ENCODE measurements at regions not wholly inside any gene's neighbourhood (a gene's known extent, or its start where the extent isn't known, plus 50 kb on each side); places are given as distances from the start of the nearest gene placed in this dataset.
"Not testable (repeated sequence)": the region's sequence is repeated elsewhere in the genome, so short reads cannot be mapped to it uniquely, and the experiment has no call there.

- no peak for DNase-seq (ENCODE audit: low read depth in 2 of 2)
These were observed 785.7 kb downstream of the CCDC85A start for GRCh38 chr2:56969513-56969912.

DNA sequence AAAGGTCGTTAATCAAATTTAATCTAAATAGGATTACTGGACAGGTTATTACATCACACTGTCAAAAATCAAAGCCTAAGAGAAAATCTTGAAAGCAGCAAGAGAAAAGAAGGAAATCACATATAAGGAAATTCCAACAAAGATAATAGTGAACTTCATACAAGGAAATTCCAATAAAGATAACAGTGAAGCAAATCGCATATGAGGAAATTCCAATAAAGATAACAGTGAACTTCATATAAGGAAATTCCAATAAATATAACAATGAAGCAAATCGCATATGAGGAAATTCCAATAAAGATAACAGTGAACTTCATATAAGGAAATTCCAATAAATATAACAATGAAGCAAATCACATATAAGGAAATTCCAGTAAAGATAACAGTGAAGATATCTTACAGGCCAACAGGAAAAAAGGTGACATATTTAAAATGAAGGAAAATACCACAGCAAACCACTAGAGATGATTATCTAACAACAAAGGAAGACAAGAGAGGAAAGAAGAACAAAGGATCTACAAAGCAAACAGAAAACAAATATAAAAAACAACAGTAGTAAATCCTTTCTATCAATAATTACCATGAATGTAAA lies 787.7 kb downstream of the CCDC85A start:
- DNase-seq (ENCODE audit: low read depth in 2 of 2), result no peak

DNA sequence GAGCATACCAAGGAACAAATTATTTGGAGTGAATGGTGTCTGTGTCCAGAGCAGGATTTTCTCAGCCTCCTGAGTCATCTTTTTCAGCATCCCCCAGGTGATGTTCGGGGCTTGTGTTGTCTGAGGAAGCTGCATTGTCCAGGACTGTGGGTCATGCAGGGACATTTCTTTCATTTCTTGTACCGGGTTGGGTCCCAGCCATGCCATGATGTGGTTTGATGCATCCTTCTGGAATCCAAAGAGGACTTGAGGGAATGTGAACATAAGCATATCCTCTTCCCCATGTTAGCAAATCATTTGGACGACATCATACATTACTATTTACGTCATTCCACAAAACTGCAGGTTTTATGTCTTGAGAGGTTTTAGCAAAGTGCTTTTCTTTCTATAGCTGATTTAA lies 797.8 kb downstream of the CCDC85A start:
- DNase-seq (ENCODE audit: low read depth in 2 of 2), result no peak

DNA sequence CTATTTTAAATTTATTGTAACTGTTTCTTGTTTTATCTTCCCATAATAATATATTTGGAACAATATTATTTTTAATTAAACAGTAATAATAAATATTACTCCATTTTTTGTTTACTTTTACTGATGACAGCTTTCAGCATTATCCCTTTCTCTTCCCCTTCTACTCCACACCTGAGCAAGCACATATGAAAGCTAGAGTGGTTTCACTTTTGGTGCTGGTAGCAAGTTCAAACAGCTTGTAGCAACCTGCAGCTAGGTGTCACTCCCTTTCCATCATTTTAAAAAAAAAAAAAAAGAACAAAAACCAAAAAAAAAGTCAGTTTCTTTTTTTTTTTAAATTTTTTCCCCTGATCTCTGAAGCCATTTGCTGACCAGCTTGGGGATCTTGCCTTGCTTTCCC lies 801.8 kb downstream of the CCDC85A start:
- no peak for DNase-seq (ENCODE audit: low read depth in 2 of 2)

GRCh38 chr2:57022496-57022895 lies 838.7 kb downstream of the CCDC85A start:
- DNase-seq (ENCODE audit: low read depth in 2 of 2), result no peak

- no peak for DNase-seq (ENCODE audit: low read depth in 2 of 2)
These were observed 861.3 kb downstream of the CCDC85A start for GRCh38 chr2:57044931-57045635.

GRCh38 chr2:57049273-57049672 lies 865.5 kb downstream of the CCDC85A start:
- DNase-seq (ENCODE audit: low read depth in 2 of 2), result no peak

GRCh38 chr2:57050007-57050406 lies 866.2 kb downstream of the CCDC85A start:
- DNase-seq (ENCODE audit: low read depth in 2 of 2), result no peak

DNA sequence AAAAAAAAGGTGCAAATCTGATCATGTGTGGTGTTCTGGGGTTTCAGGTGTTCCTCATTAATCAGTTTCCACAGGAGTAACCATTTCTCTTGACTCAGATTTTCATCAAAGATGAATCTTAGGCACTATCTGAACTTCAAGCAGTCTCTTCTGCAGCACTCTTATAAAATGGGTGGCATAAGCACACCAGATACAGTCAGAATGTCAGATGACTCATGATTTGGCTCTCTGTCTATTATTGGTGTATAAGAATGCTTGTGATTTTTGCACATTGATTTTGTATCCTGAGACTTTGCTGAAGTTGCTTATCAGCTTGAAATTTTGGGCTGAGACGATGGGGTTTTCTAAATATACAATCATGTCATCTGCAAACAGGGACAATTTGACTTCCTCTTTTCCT lies 882.5 kb downstream of the CCDC85A start:
- DNase-seq (ENCODE audit: low read depth in 2 of 2), result not testable (repeated sequence)

DNA sequence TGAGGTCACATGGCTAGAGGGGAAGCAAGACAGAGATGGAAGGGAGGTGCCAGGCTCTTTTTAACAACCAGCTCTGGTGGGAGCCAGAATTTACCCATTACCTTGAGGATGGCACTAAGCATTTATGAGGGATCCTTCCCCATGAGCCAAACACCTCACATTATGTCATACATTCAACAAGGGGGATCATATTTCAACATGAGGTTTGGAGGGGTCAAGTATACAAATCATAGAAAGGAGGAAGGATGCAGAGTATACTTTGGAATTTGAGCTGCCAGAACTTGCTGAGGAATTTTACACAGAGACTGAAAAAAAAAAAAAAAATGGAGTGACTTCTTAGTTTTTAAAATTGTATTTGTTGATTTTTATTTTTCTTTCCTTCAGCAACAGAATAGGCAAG lies 891.4 kb downstream of the CCDC85A start:
- DNase-seq (ENCODE audit: low read depth in 2 of 2), result no peak

DNA sequence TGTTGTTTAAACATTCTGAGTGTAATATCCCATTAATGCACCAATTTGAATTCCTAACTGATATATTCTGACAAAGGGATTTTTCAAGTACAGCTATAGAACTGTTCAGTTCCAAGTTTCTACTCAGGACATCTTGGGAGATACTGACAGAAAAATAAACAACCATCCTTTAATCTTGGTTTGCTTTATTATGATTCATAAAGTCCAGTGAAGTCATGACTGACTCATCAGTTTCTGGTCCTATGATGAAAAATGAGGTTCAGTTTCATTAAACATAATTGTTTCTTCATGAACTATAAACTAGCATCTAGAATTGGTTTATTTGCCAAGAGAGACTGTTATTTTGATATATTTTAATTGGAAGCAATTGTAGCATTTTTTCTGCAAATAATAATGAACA lies 896.2 kb downstream of the CCDC85A start:
- DNase-seq (ENCODE audit: low read depth in 2 of 2), result no peak

GRCh38 chr2:57084697-57085281 lies 901.0 kb downstream of the CCDC85A start:
- no peak for DNase-seq (ENCODE audit: low read depth in 2 of 2)

- DNase-seq (ENCODE audit: low read depth in 2 of 2), result no peak
These were observed 909.2 kb downstream of the CCDC85A start for GRCh38 chr2:57093020-57093419.

GRCh38 chr2:57097855-57098254 lies 914.1 kb downstream of the CCDC85A start:
- DNase-seq (ENCODE audit: low read depth in 2 of 2), result no peak

DNA sequence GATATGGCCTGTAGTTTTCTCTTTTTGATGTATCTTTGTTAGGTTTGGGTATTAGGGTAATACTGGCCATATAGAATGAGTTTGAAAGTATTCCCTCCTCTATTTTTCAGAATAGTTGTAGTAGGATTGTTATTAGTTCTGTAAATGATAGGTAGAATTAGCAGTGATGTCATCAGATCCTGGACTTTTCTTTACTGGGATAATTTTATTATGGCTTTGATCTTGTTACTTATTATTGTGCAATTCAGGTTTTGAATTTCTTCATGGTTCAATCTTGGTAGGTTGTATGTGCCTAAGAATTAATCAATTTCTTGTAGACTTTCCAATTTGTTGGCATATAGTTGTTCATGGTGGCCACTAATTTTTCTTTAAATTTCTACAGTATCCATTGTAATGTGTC lies 916.6 kb downstream of the CCDC85A start:
- no peak for DNase-seq (ENCODE audit: low read depth in 2 of 2)

GRCh38 chr2:57105694-57106093 lies 921.9 kb downstream of the CCDC85A start:
- no peak for DNase-seq (ENCODE audit: low read depth in 2 of 2)

DNA sequence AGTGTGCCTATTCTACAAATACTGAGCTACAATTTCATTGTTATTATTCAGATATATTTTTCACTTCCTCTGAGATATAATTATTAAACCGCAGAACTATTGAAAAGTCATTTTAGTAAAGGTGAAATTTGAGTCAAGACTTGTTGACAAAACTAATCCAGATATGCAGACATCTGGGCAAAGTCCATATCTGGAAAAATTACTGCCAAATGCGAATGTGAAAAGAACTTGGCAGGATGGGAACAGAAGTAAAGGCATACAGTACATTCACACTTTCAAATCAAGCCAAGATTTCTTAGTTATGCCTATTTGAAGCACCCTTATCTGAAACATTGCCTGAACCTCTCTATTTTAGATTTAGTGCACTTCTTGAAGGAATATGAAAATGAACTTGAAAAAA lies 923.6 kb downstream of the CCDC85A start:
- DNase-seq (ENCODE audit: low read depth in 2 of 2), result no peak

- no peak for DNase-seq (ENCODE audit: low read depth in 2 of 2)
These were observed 927.7 kb downstream of the CCDC85A start for GRCh38 chr2:57111531-57111930.

DNA sequence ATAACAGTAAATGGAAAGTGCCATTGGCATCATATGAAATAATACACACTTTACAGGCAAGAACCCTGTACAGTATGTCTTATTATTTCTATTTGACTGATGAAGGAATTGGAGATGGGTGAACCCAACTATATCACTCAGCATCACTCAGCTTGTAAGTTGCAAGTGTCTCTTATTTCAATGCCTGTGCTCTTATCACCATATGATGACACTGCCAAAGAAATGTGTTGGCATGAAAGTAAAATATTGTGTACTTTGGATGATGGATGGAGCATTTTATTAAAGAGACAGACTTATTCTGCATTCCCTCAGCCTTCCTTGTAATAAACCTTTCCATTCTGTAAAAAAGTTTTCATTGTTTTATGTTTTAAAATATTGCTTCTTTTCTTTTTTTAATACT lies 927.5 kb upstream of the VRK2 start:
- no peak for DNase-seq (ENCODE audit: low read depth in 2 of 2)

DNA sequence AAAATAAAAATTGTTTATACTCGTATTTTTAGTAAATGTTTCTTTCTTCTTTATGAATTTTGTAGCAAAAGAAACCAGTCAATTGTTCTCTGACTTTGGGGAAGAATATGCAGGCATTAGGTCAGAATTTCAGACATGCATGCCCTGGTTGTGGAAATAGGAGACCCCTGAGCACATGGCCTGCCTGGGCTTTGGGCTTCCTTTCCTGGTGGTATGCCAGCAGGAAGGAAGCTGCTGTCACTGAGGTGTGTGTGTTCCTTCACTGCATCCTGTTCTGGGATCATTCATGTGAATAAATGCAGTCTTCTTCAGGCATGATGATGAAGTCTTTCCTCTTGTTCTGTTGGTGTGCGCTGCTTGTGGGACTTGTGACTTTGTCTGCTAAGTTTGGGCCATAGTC lies 920.2 kb upstream of the VRK2 start:
- no peak for DNase-seq (ENCODE audit: low read depth in 2 of 2)

DNA sequence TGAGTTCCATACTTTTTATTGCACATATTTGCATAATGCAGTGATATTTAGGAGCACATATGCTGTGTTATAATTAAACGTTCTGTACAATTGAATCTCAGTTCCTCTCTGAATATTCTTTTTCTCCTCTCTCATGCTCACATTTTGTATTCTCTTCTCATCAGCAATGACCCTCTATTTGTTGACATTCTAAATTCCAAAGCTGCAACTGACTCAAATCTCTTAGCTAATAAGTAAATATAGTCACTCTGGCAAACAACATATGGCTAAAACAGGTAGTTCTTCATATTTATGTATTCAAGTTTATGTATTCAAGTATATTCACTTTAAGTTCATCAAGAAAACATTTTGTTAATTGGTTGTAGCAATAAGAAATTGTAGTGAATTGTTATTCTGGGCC lies 907.4 kb upstream of the VRK2 start:
- no peak for DNase-seq (ENCODE audit: low read depth in 2 of 2)

- no peak for DNase-seq (ENCODE audit: low read depth in 2 of 2)
These were observed 905.3 kb upstream of the VRK2 start for GRCh38 chr2:57141269-57141668.

- no peak for DNase-seq (ENCODE audit: low read depth in 2 of 2)
These were observed 899.7 kb upstream of the VRK2 start for GRCh38 chr2:57146951-57147350.

Measured in stimulated activated CD8-positive, alpha-beta memory T cell treated with anti-CD3 and anti-CD28 coated beads, Interleukin-7, amount 100 ng/mL, for 4 hours (primary cell).